ENCODE measurements at regions not wholly inside any gene's neighbourhood (a gene's known extent, or its start where the extent isn't known, plus 50 kb on each side); places are given as distances from the start of the nearest gene placed in this dataset.

- no peak for DNase-seq
Observed at GRCh38 chr17:68778726-68779125, 176.5 kb downstream of the ABCA8 start.

- DNase-seq: peak; percentile 89
Observed at GRCh38 chr17:68777856-68778694, 176.9 kb upstream of the FAM20A start.

- peak; percentile 76 for DNase-seq
Observed at GRCh38 chr17:68777243-68777855, 176.2 kb upstream of the FAM20A start.

GRCh38 chr17:68776451-68776850 lies 175.3 kb upstream of the FAM20A start:
- DNase-seq: no peak

- no peak for DNase-seq
Observed at GRCh38 chr17:68775969-68776368, 174.8 kb upstream of the FAM20A start.

GRCh38 chr17:68775318-68775717 lies 174.2 kb upstream of the FAM20A start:
- DNase-seq: no peak

GRCh38 chr17:68771867-68772515 lies 170.8 kb upstream of the FAM20A start:
- DNase-seq: peak; percentile 82

GRCh38 chr17:68768804-68769203 lies 167.6 kb upstream of the FAM20A start:
- DNase-seq: no peak

GRCh38 chr17:68766640-68767039 lies 165.5 kb upstream of the FAM20A start:
- no peak for DNase-seq

GRCh38 chr17:68763562-68763961 lies 162.4 kb upstream of the FAM20A start:
- DNase-seq: no peak

- DNase-seq: no peak
Observed at GRCh38 chr17:68762911-68763310, 161.7 kb upstream of the FAM20A start.

- no peak for DNase-seq
Observed at GRCh38 chr17:68760141-68760475, 158.9 kb upstream of the FAM20A start.

- peak; percentile 86 for DNase-seq
Observed at GRCh38 chr17:68759343-68760140, 158.4 kb upstream of the FAM20A start.

GRCh38 chr17:68759002-68759342 lies 157.8 kb upstream of the FAM20A start:
- no peak for DNase-seq

GRCh38 chr17:68757866-68758757 lies 156.9 kb upstream of the FAM20A start:
- DNase-seq: peak; percentile 48

- DNase-seq: no peak
Observed at GRCh38 chr17:68753985-68754769, 153.0 kb upstream of the FAM20A start.

GRCh38 chr17:68750208-68750562 lies 149.0 kb upstream of the FAM20A start:
- DNase-seq: no peak

GRCh38 chr17:68749349-68750207 lies 148.4 kb upstream of the FAM20A start:
- peak; percentile 10 for DNase-seq

- DNase-seq: no peak
Observed at GRCh38 chr17:68748381-68748780, 147.2 kb upstream of the FAM20A start.

Measured in NCI-H2171 treated with DMSO at 0.1 percent for 48 hours (cell line).